ENCODE measurements at regions not wholly inside any gene's neighbourhood (a gene's known extent, or its start where the extent isn't known, plus 50 kb on each side); places are given as distances from the start of the nearest gene placed in this dataset.

DNA sequence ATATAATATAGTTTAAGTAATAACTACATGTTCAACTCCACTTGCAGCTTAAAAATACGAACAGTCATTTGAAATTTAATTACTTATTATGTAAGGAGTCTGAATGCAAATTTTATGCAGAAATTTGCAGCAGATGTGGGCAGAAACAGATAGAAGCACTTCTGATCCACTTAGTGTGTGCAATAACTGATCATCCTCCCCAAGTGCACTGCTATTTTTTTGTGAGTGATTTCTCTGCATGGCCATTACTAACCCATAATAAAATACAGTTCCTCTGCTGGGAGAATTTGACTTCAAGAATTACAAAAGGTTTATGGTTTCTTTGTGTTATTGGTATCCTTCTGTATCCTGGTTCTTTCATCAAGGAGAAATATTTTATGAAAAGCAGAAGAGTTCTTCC lies 611.5 kb upstream of the RGS18 start:
- no peak overlapping the region for H3K4me3 ChIP-seq (ENCODE audit: insufficient read depth, low read depth, low read length)
- no peaks in the 10 kb centered on the region for H3K36me3 ChIP-seq (replicated peaks; ENCODE audit: control insufficient read depth, insufficient read depth, low read length)
- DNase-seq, result no peak
- no peaks in the 10 kb centered on the region for H3K27me3 ChIP-seq (ENCODE audit: control insufficient read depth, insufficient read depth, low read length)

DNA sequence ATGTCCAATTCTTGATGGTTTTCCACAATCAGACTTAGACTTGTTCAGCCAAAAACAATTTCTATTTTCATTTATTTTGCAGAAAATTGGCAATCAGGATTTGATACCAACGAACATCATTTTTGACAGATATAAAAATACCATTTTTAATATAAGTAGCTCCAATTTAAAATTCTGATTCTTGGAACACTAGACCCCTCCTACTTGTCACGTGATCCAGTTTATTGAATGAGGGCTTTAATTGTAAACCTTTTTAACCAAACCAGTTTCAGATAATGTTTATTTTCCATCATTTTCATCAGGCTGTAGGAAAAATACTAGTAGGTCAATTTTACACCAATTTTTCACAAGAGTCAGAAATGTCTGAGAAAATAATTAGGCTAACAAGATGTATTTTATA lies 607.2 kb upstream of the RGS18 start:
- Histone ChIP-seq H3K4me3 (ENCODE audit: insufficient read depth, low read depth, low read length) (no peak overlapping the region), H3K27me3 (ENCODE audit: control insufficient read depth, insufficient read depth, low read length) (no peaks in the 10 kb centered on the region), H3K36me3 (replicated peaks; ENCODE audit: control insufficient read depth, insufficient read depth, low read length) (no peaks in the 10 kb centered on the region)
- DNase-seq, result no peak

DNA sequence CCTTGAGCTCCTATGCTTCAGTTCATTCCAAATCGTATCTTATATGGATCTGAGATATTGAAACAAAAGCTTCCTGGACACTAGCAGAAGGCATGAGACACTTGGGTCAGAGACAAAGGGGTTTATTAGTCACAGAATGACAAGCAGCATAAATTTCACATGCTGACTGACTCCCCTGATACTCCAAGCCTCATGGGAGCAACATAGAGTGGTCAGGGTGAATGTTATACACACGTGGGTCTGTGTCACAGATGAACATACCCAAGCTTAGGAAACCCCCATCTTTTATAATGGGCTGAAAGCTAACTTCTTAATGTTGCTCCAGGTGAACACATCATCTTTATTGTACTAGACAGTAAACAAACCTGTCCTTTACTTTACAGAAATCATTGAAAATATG lies 599.9 kb upstream of the RGS18 start:
- no peak overlapping the region for H3K4me3 ChIP-seq (ENCODE audit: insufficient read depth, low read depth, low read length)
- no peaks in the 10 kb centered on the region for H3K27me3 ChIP-seq (ENCODE audit: control insufficient read depth, insufficient read depth, low read length)
- H3K36me3 ChIP-seq (replicated peaks; ENCODE audit: control insufficient read depth, insufficient read depth, low read length), result no peaks in the 10 kb centered on the region
- no peak for DNase-seq

DNA sequence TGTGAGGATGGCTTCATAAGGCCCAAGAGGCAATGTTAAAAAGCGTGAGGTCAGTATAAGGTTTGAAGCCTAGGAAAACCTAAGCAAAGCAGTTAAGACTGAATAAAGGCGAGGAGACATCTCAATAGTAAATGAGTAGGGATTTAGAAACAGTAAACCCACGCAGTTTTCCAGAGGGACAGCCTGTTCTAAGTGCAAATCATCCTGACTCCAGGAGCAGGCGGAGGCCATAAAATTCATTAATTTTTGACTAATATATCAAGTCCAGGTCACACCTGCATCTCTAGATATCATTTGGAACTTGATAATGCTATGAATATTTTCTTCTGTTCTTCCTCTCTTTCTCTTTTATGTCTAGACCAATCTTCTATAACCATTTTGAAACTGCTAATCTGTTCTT lies 597.0 kb upstream of the RGS18 start:
- no peaks in the 10 kb centered on the region for H3K36me3 ChIP-seq (replicated peaks; ENCODE audit: control insufficient read depth, insufficient read depth, low read length)
- H3K4me3 ChIP-seq (ENCODE audit: insufficient read depth, low read depth, low read length), result no peak overlapping the region
- no peaks in the 10 kb centered on the region for H3K27me3 ChIP-seq (ENCODE audit: control insufficient read depth, insufficient read depth, low read length)
- DNase-seq, result no peak

DNA sequence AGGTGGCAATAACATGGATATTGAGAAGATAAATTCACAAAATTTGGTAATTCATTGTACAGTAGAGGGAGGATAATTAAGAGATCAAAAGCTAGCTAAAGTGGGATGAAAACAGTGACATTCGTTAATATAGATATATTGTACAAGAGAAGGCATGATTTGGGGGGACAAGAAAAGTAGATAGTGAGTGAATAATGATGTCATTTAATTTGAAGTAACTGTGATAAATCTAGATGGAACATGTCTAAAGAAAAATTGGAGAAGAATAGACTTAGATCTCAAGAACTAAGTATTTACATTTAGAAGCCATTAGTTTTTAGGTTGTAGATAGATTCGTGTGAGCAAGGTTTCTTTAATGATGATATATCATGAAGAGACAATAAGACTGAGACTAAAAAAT lies 594.0 kb upstream of the RGS18 start:
- no peaks in the 10 kb centered on the region for H3K27me3 ChIP-seq (ENCODE audit: control insufficient read depth, insufficient read depth, low read length)
- DNase-seq, result no peak
- H3K36me3 ChIP-seq (replicated peaks; ENCODE audit: control insufficient read depth, insufficient read depth, low read length), result no peaks in the 10 kb centered on the region
- H3K4me3 ChIP-seq (ENCODE audit: insufficient read depth, low read depth, low read length), result no peak overlapping the region

DNA sequence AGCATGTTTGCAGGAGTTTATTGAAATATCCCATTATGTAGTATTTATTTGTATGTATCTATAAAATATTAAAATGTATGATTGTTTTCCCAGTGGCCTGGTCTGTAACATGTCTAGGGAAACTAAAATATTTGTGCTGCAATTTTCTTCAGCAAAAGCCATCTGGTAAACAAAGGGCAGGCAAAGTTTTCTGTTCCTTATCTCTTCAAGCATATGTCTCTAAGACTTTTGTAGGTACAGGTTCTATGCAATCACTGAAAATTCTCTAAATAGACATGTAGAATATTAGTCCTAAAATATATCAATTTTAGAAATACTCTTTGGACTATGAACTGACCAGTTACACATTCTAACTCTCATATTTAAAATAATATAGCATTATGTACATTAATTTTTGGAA lies 585.8 kb upstream of the RGS18 start:
- no peak for DNase-seq
- H3K36me3 ChIP-seq (replicated peaks; ENCODE audit: control insufficient read depth, insufficient read depth, low read length), result no peaks in the 10 kb centered on the region
- no peak overlapping the region for H3K4me3 ChIP-seq (ENCODE audit: insufficient read depth, low read depth, low read length)
- no peaks in the 10 kb centered on the region for H3K27me3 ChIP-seq (ENCODE audit: control insufficient read depth, insufficient read depth, low read length)

DNA sequence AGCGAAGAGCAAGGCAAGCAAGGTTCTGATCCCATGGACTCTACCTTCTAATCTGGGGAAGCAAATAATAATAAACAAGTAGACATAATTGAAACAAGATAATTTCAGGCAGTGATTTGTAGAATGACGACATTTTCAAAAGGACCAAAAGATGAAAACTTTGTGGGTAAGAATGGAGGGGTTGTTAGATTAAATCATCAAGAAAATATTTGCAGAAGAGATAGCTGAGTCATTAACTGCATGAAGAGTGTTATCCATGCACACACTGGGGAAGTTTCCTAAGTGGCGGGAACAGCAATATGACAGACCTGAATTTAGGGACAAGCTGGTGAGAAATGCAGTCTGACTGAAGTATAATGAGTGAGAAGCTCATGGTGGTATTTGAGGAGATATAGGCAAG lies 583.1 kb upstream of the RGS18 start:
- H3K4me3 ChIP-seq (ENCODE audit: insufficient read depth, low read depth, low read length), result no peak overlapping the region
- no peaks in the 10 kb centered on the region for H3K27me3 ChIP-seq (ENCODE audit: control insufficient read depth, insufficient read depth, low read length)
- DNase-seq, result no peak
- no peaks in the 10 kb centered on the region for H3K36me3 ChIP-seq (replicated peaks; ENCODE audit: control insufficient read depth, insufficient read depth, low read length)

DNA sequence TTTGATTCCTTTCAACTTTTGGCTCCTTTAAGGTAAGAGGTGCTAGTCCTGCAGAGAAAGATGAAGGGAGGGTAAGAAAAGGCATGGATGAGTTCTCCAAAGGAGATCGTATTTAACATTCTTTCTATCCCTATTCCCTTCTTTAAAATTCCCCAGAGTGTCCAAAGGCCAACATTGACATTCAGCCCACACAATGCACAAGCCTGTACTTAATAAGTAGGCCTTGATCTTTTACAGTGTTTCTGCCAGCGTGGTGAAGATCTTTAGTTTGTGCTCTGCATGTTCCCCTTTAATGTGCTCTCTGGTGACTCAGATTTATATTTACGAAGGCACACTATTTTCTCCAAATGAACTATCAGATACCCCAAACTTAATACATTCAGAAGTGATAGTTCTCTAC lies 582.5 kb upstream of the RGS18 start:
- H3K4me3 ChIP-seq (ENCODE audit: insufficient read depth, low read depth, low read length), result no peak overlapping the region
- DNase-seq, result no peak
- no peaks in the 10 kb centered on the region for H3K36me3 ChIP-seq (replicated peaks; ENCODE audit: control insufficient read depth, insufficient read depth, low read length)
- H3K27me3 ChIP-seq (ENCODE audit: control insufficient read depth, insufficient read depth, low read length), result no peaks in the 10 kb centered on the region

DNA sequence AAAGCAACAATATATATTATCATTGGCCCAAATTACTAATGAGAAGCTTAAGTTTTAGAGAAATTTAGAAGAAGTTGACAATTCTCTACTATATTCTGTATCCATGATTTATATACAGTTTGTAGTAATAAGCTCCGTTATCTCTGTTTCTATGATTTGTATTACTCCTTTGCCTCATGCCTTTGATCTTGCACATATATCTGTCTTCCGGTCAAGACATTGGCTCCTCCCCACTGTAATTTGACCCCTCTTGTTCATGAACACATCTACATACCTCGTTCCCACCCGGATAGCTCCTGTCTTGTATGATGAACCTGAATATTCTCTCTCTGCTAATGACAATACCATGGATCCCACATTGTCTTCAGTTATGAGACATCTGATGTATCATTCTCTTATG lies 581.0 kb upstream of the RGS18 start:
- H3K36me3 ChIP-seq (replicated peaks; ENCODE audit: control insufficient read depth, insufficient read depth, low read length), result no peaks in the 10 kb centered on the region

DNA sequence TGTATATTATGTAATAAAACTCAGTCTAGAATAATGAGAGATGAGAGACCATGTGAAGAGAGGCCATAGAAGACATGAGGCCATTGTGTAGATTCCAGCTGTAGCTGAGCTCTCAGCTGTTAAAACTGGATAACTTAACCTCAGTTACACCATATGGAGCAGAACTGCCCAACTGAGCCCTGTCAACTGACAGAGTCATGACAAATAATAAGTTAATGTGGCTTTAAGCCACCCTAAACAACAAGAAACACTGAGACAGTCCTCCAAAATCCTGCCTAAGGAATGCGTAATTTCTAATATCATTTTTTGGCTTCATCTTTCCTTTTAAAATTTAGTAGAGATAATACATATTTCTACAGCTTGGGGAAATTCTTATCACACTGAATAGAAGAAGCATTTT lies 580.0 kb upstream of the RGS18 start:
- Histone ChIP-seq H3K36me3 (replicated peaks; ENCODE audit: control insufficient read depth, insufficient read depth, low read length) (no peaks in the 10 kb centered on the region), H3K4me3 (ENCODE audit: insufficient read depth, low read depth, low read length) (no peak overlapping the region), H3K27me3 (ENCODE audit: control insufficient read depth, insufficient read depth, low read length) (no peaks in the 10 kb centered on the region)
- DNase-seq, result no peak

More for the DNA sequence above, 581.0 kb upstream of the RGS18 start:
- H3K27me3 ChIP-seq (ENCODE audit: control insufficient read depth, insufficient read depth, low read length), result no peaks in the 10 kb centered on the region
- no peak for DNase-seq
- H3K4me3 ChIP-seq (ENCODE audit: insufficient read depth, low read depth, low read length), result no peak overlapping the region

DNA sequence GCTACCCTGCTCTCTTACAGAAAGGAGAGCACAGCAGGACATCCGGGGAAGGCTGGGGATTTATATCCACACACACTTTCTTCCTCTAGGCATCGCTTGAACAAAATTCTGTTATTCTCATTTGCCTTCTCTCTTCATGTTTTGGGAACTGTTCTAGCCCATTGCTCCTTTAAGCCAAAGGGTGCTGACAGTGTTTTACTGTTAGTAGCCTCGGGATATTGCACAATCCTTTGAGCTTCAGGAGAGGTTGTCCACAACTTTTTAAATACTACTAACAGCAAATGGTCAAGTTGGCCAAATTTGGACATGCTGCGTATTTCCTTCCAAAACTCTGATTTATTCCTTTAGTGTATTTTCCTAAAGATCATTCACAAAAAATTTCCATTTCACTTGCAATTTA lies 579.2 kb upstream of the RGS18 start:
- Histone ChIP-seq H3K4me3 (ENCODE audit: insufficient read depth, low read depth, low read length) (no peak overlapping the region), H3K36me3 (replicated peaks; ENCODE audit: control insufficient read depth, insufficient read depth, low read length) (no peaks in the 10 kb centered on the region)
- no peak for DNase-seq

DNA sequence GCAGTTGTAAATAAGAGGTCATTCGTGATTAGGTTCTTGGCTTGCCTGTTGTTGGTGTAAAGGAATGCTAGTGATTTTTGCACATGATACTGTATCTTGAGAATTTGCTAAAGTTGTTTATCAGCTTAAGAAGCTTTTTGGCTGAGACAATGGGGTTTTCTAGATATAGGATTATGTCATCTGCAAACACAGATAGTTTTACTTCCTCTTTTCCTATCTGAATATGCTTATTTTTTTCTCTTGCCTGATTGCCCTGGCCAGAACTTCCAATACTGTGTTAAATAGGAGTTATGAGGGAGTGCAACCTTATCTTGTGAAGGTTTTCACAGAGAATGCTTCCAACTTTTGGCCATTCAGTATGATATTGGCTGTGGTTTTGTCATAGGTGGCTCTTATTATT lies 576.1 kb upstream of the RGS18 start:
- Histone ChIP-seq H3K27me3 (ENCODE audit: control insufficient read depth, insufficient read depth, low read length) (no peaks in the 10 kb centered on the region), H3K36me3 (replicated peaks; ENCODE audit: control insufficient read depth, insufficient read depth, low read length) (no peaks in the 10 kb centered on the region), H3K4me3 (ENCODE audit: insufficient read depth, low read depth, low read length) (no peak overlapping the region)
- DNase-seq, result no peak

More for the DNA sequence above, 579.2 kb upstream of the RGS18 start:
- no peaks in the 10 kb centered on the region for H3K27me3 ChIP-seq (ENCODE audit: control insufficient read depth, insufficient read depth, low read length)

DNA sequence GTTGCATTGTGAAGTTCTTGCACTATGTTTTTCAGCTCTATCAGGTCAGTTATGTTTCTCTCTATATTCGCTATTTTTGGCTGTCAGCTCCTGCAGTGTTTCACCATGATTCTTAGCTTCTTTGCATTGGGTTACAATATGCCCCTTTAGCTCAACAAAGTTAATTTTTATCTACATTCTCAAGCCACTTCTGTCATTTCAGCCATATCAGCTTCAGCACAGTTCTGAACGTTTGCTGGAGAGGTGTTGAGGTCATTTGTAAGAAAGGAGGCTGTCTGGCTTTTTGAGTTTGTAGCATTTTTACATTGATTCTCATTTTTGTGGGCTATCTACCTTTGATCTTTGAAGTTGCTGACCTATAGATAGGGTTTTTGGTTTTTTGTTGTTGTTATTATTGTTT lies 573.2 kb upstream of the RGS18 start:
- no peak for DNase-seq
- no peaks in the 10 kb centered on the region for H3K27me3 ChIP-seq (ENCODE audit: control insufficient read depth, insufficient read depth, low read length)
- no peaks in the 10 kb centered on the region for H3K36me3 ChIP-seq (replicated peaks; ENCODE audit: control insufficient read depth, insufficient read depth, low read length)
- H3K4me3 ChIP-seq (ENCODE audit: insufficient read depth, low read depth, low read length), result no peak overlapping the region

DNA sequence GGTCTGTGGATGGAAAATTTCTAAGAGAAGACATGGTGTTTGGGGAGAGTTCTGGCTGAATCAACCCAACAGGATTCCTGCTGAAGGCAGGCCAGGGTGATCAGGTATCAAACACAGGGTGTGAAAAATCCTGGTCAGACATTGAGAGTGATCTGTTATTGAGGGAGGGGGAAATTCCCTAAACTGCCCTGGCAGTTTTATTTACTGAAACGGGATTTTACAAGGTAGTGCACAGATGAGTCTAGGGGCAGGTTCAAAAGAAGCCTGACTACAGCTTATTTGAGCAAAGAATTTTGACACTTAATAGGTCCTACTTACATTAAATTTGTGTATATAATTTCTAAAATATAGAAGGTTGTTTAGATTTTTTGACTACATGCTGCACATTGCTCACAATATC lies 569.4 kb upstream of the RGS18 start:
- no peaks in the 10 kb centered on the region for H3K27me3 ChIP-seq (ENCODE audit: control insufficient read depth, insufficient read depth, low read length)
- no peak overlapping the region for H3K4me3 ChIP-seq (ENCODE audit: insufficient read depth, low read depth, low read length)
- H3K36me3 ChIP-seq (replicated peaks; ENCODE audit: control insufficient read depth, insufficient read depth, low read length), result no peaks in the 10 kb centered on the region
- no peak for DNase-seq

DNA sequence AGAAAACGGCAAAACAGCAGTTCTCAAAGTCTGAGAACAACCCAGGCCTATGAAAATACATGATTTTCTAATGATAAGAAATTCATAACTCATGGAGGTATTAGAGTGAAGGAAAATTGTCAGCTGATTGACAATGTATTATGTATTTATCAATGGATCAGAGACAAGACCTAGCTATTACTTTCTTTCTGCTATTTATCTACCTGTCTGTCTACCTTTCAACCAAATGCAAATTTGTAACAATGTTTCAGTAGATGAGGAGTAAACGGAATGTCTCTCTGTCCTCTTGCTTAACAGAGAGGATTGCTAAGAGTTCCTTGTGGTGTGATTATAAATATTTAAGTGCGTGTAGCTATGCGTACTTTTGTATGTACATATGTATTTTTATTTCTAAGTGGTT lies 568.7 kb upstream of the RGS18 start:
- H3K27me3 ChIP-seq (ENCODE audit: control insufficient read depth, insufficient read depth, low read length), result no peaks in the 10 kb centered on the region
- H3K4me3 ChIP-seq (ENCODE audit: insufficient read depth, low read depth, low read length), result no peak overlapping the region
- no peaks in the 10 kb centered on the region for H3K36me3 ChIP-seq (replicated peaks; ENCODE audit: control insufficient read depth, insufficient read depth, low read length)
- DNase-seq, result no peak

DNA sequence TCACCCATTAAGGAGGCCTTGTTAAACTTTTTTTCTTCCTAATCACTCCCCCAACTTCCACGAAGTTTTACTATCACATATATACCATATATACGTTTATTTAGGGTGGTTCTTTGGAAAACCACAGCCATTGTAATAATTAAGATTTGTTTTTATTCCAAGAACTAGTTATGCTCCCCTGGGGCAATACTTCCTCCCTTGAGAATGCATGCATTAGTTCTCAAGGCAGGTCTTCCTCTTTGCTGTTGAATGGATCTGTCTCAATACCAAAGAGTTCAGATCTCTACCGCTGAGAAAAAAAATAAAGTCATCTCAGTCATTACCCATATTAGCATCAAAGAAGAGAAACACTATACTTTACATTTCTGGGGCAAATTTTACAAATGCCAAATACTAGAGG lies 567.7 kb upstream of the RGS18 start:
- Histone ChIP-seq H3K36me3 (replicated peaks; ENCODE audit: control insufficient read depth, insufficient read depth, low read length) (no peaks in the 10 kb centered on the region), H3K27me3 (ENCODE audit: control insufficient read depth, insufficient read depth, low read length) (no peaks in the 10 kb centered on the region), H3K4me3 (ENCODE audit: insufficient read depth, low read depth, low read length) (no peak overlapping the region)
- DNase-seq, result no peak

Measured in H7 (cell line).